GM12892 (cell line): ENCODE measurements at regions not wholly inside any gene's neighbourhood (a gene's known extent, or its start where the extent isn't known, plus 50 kb on each side); places are given as distances from the start of the nearest gene placed in this dataset.

Experiments used
- DNase-seq: peaks from one replicate; pipeline ENCODE4 v3.0.0; 2011; ENCODE audit not compliant: insufficient read length
- FAIRE-seq: peaks from 2 replicates; lab custom pipeline; 2011; peaks lifted over from hg19 to GRCh38; lab: Jason Lieb, UNC
- POLR2A ChIP-seq: IDR thresholded peaks from 2 replicates; pipeline ENCODE4 v1.6.1; 2011; ENCODE audit warnings: low read depth, low read length, control low read depth
- POLR2AphosphoS5 ChIP-seq: IDR thresholded peaks from 2 replicates; pipeline ENCODE4 v1.6.1; 2011; ENCODE audit warnings: low read depth, low read length, control low read depth
- TAF1 ChIP-seq: IDR thresholded peaks from 2 replicates; pipeline ENCODE4 v1.6.1; 2011; ENCODE audit warnings: low read depth, mild to moderate bottlenecking, control low read depth, low read length, borderline replicate concordance

- DNase-seq, result no peak
- TF ChIP-seq POLR2A (no peak), TAF1 (no peak), POLR2AphosphoS5 (no peak)
- FAIRE-seq, result no peak
These were observed 97.2 kb upstream of the IGSF21 start for GRCh38 chr1:18010408-18010807.

DNA sequence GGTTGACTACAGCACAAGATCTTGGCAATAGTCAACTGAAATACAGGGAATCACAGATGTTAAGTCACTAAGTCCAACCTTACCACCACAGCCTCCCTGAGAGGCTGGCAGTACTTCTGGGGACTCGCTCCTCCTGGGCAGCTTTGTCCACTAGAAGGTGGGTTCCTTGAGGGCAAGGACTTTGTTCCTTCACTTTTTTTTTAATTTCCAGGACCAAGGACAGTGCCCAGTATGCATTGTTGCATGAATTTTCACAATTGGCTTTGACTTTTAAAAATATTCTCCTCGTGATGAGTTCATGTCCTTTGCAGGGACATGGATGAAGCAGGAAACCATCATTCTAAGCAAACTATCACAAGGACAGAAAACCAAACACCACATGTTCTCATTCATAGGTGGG lies 96.7 kb upstream of the IGSF21 start:
- no peak for FAIRE-seq
- TF ChIP-seq POLR2A, result no peak
- no peak for TF ChIP-seq POLR2AphosphoS5
- TF ChIP-seq TAF1, result no peak
- no peak for DNase-seq

DNA sequence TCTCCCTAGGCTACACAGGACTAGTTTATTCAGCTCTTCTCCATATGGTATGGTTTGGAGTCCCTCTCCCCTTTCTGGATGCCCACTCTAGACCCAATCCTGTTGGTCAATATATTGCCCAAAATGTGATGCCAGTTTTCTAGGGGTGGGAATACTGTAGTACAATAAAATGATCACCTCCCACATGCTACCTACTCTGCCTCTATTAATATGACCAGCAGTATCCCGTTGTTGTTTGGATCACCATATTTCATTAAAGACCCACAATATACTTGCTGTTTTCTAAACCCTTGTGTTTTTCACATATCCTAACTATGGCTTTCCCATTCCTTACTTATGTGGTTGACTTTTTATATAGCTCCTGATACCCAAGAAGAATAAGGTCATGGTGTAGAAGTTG lies 95.9 kb upstream of the IGSF21 start:
- TF ChIP-seq POLR2A, result no peak
- DNase-seq (no peak), FAIRE-seq (no peak)

GRCh38 chr1:18012686-18013085 lies 94.9 kb upstream of the IGSF21 start:
- FAIRE-seq (no peak), DNase-seq (no peak)
- TF ChIP-seq TAF1, result no peak

- DNase-seq (no peak), FAIRE-seq (no peak)
- TF ChIP-seq TAF1 (no peak), POLR2A (no peak)
These were observed 94.4 kb upstream of the IGSF21 start for GRCh38 chr1:18013216-18013615.

DNA sequence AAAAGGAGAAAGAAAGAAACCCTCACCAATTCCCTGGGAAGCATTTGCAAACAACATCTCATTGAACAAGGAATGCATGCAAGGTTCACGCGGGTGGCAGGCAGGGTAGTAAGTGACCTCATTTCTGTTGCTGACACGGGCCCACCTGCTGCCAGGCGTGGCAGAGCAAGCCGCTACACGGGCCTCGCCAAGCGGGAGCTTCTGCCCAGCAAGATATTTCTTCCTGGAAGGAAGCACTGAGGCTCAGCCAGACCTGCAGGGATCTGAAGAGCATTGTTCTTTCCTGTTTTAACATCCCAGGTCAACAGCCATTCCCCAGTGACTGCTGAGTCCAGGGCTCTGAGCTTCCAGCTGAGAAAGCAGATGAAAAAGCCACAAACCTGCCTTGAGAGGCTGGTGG lies 91.9 kb upstream of the IGSF21 start:
- no peak for TF ChIP-seq POLR2AphosphoS5
- TF ChIP-seq POLR2A, result no peak
- no peak for TF ChIP-seq TAF1
- DNase-seq (no peak), FAIRE-seq (no peak)

DNA sequence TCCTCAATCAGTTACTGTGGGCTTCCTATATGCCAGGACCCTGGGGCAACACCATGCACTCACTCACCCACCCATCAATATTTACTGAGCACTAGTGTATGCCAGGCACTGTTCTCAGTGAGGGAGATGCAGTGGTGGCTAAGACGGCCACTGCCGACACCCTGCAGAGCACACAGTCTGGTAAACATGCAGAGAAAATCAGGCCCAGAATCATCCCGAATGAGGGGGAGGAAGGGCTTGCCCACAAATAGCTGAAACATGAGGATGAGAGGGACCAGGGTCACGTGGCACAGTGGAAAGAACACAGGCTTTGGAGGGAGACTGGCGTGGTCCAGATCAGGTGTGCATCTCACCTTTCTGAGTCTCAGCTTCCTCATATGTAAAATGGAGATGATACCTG lies 89.2 kb upstream of the IGSF21 start:
- TF ChIP-seq POLR2A (no peak), POLR2AphosphoS5 (no peak), TAF1 (no peak)
- no peak for DNase-seq
- FAIRE-seq, result no peak

- no peak for DNase-seq
- FAIRE-seq, result no peak
- TF ChIP-seq POLR2A, result no peak
- TF ChIP-seq POLR2AphosphoS5, result no peak
- TF ChIP-seq TAF1, result no peak
These were observed 87.4 kb upstream of the IGSF21 start for GRCh38 chr1:18020021-18020817.

DNA sequence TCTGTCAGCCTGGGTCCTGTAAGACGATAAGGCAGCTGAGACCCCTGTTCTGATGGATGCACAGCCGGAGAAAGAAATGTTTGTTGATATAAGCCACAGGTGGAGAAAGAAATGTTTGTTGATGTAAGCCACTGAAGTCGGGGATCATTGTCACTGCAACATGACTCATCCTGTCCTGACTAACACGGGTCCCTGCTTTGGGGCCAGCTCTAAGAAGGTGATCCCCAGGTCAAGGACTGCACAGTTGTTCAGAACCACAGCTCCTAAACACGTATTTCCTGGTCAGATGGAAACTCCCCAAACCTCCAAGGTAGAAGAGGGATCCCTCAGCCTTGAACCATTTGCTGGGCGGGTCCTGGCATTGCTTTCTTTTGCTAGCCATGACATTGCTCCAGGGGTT lies 86.4 kb upstream of the IGSF21 start:
- TF ChIP-seq TAF1 (no peak), POLR2A (no peak), POLR2AphosphoS5 (no peak)
- no peak for DNase-seq
- FAIRE-seq, result no peak

DNA sequence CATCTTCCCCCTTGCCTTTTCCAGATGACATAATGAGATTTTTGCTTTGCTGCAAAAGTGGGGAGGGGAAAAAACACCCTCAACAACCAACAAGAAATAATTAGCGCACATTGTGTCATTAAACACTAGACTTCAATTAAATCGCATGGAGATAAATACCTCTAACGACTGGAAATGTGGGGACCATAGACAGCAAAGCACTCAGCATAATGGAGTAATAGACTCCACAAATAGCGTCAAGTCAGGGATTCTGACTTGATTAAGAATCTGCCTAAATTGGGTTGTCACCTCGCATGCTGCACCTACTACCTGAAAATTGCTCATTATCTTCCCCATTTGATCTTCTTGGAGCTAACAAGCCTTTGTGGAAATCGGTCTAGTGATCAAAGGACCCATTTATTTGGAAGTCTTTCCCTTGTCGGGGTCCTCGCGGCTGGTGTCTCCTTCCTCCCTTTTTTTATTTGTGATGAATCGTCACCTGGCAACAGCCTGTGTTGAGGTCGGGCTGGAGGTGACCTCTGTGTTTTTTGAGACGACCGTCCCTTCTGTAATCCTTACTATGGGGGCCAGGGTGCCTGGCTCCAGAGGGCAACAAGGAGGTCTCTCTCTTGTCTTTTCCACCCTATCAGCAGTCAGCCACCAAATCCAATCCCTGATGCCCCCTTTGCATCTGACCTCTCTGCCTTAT lies 75.3 kb upstream of the IGSF21 start:
- DNase-seq (no peak), FAIRE-seq (no peak)
- TF ChIP-seq POLR2AphosphoS5 (no peak), TAF1 (no peak), POLR2A (no peak)

DNA sequence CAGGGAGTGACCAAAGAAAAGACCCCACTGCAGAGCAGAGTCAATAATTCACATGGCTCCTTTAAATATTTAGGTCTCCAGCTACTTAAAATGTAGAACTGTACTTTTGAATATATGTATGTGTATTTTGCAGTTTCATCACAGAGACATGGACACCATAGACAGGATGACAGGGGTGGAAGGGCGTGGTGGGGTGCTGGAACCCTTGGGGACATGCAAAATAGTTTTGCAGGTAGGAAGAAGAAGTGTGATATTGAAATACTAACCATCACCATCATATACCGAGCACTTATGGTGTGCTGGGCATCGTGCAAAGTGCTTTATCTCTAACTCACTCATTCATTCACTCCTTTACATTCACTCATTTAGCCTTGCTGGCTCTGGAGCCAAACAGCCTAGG lies 72.5 kb upstream of the IGSF21 start:
- FAIRE-seq (no peak), DNase-seq (no peak)
- TF ChIP-seq POLR2A, result no peak
- TF ChIP-seq POLR2AphosphoS5, result no peak
- TF ChIP-seq TAF1, result no peak

GRCh38 chr1:18037651-18038050 lies 69.9 kb upstream of the IGSF21 start:
- FAIRE-seq, result no peak
- DNase-seq, result no peak
- no peak for TF ChIP-seq POLR2A
- no peak for TF ChIP-seq POLR2AphosphoS5
- no peak for TF ChIP-seq TAF1

DNA sequence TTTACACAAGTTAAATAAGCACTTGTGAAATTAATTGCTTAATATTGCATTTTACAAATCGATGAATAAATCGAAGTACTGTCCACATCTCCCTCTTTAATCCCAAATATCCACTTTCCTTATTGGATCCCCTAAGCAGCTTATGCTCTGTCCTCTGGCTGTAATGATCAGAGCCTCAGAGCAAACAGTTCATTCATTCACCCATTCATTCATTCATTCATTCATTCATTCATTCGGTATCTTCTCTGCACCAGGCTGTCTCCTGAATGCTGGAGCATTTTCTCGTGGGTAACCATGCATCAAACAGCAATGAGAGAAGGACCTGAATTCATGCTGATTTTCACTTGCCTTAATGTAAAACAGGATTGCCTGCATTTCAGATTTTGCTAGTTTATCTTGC lies 69.5 kb upstream of the IGSF21 start:
- DNase-seq (no peak), FAIRE-seq (no peak)
- no peak for TF ChIP-seq POLR2A
- TF ChIP-seq TAF1, result no peak
- no peak for TF ChIP-seq POLR2AphosphoS5
